SK-N-SH (cell line): ENCODE measurements at regions not wholly inside any gene's neighbourhood (a gene's known extent, or its start where the extent isn't known, plus 50 kb on each side); places are given as distances from the start of the nearest gene placed in this dataset.

ENCODE experiments used
- CTCF ChIA-PET: fragments of 300-600, 350-600 bp; formaldehyde crosslinking; extraction: SDS; loops from one replicate; lab custom pipeline; 2021; lab: Yijun Ruan, JAX
- POLR2A ChIA-PET: fragments of 350-600 bp; sonication (Branson Sonifier 250); formaldehyde crosslinking; extraction: SDS; loops from one replicate; lab custom pipeline; 2020; ENCODE audit warnings: antibody characterized with exemption, inconsistent platforms; lab: Yijun Ruan, JAX
- DNase-seq: peaks from one replicate; pipeline ENCODE4 v3.0.0; 2012
- H2AFZ ChIP-seq: fragments of 200-600 bp; sonication (generic); 2 replicates; pipeline ENCODE4 v1.8.1; 2016; ENCODE audit warnings: antibody characterized with exemption, mild to moderate bottlenecking, low read depth
- H3F3A ChIP-seq: fragments of 200-600 bp; sonication (generic); replicated peaks from 2 replicates; pipeline ENCODE3; 2016; ENCODE audit warnings: antibody characterized with exemption, mild to moderate bottlenecking; ENCODE audit not compliant: insufficient read depth
- H3K27ac ChIP-seq, 2 experiments: fragments of 200-500 bp in 1 of 2; fragments of 200-600 bp in 1 of 2; sonication (Bioruptor generic) in 1 of 2; sonication (generic), shearing (Covaris generic) in 1 of 2; 2 replicates each; pipeline versions ENCODE4 v1.5.1 to v1.6.1; 2014 to 2016; ENCODE audit warnings: low read depth in 2 of 2, inconsistent platforms in 1 of 2, low read length in 1 of 2, mild to moderate bottlenecking in 1 of 2, mixed read lengths in 1 of 2
- H3K27me3 ChIP-seq: fragments of 200-600 bp; sonication (generic), shearing (Covaris generic); 2 replicates; pipeline ENCODE4 v1.6.1; 2016; ENCODE audit warnings: mixed run types; ENCODE audit not compliant: insufficient read depth
- H3K36me3 ChIP-seq, 2 experiments: fragments of 200-500 bp in 1 of 2; fragments of 200-600 bp in 1 of 2; sonication (Bioruptor generic) in 1 of 2; sonication (generic) in 1 of 2; replicated peaks in 1 of 2; 2 replicates each; pipeline versions ENCODE3 to v1.5.1; 2014 to 2016; ENCODE audit warnings: low read length in 1 of 2, mild to moderate bottlenecking in 1 of 2; ENCODE audit not compliant: insufficient read depth in 2 of 2, control insufficient read depth in 1 of 2
- H3K4me1 ChIP-seq, 2 experiments: fragments of 200-500 bp in 1 of 2; fragments of 200-600 bp in 1 of 2; sonication (Bioruptor generic) in 1 of 2; sonication (generic), shearing (Covaris generic) in 1 of 2; 2 replicates each; pipeline versions ENCODE4 v1.5.1 to v1.6.1; 2014 to 2016; ENCODE audit warnings: low read depth in 1 of 2, low read length in 1 of 2, mixed run types in 1 of 2; ENCODE audit not compliant: insufficient read depth in 2 of 2, control insufficient read depth in 1 of 2
- H3K4me2 ChIP-seq: fragments of 200-600 bp; sonication (generic), shearing (Covaris generic); 2 replicates; pipeline ENCODE4 v1.6.1; 2017; ENCODE audit warnings: mixed run types
- H3K4me3 ChIP-seq, 2 experiments: fragments of 200-500 bp in 1 of 2; fragments of 200-600 bp in 1 of 2; sonication (Bioruptor generic) in 1 of 2; sonication (generic), shearing (Covaris generic) in 1 of 2; 2 replicates each; pipeline versions ENCODE4 v1.5.1 to v1.8.1; 2014 to 2016; ENCODE audit warnings: low read depth in 2 of 2, inconsistent platforms in 1 of 2, low read length in 1 of 2, mild to moderate bottlenecking in 1 of 2, mixed read lengths in 1 of 2, moderate library complexity in 1 of 2
- H3K79me2 ChIP-seq: fragments of 200-600 bp; sonication (generic); 2 replicates; pipeline ENCODE4 v1.8.1; 2017; ENCODE audit warnings: mild to moderate bottlenecking; ENCODE audit not compliant: insufficient read depth
- H3K9ac ChIP-seq: fragments of 200-600 bp; sonication (generic); 2 replicates; pipeline ENCODE4 v1.6.1; 2017; ENCODE audit warnings: mixed run types
- H3K9me2 ChIP-seq: fragments of 200-600 bp; sonication (generic); 2 replicates; pipeline ENCODE4 v1.6.1; 2017; ENCODE audit warnings: mixed run types
- H3K9me3 ChIP-seq: fragments of 200-600 bp; sonication (generic); 2 replicates; pipeline ENCODE4 v1.6.1; 2017; ENCODE audit warnings: mixed run types, mild to moderate bottlenecking, moderate library complexity
- H4K20me1 ChIP-seq: fragments of 200-600 bp; sonication (generic); 2 replicates; pipeline ENCODE4 v1.6.1; 2017; ENCODE audit warnings: mild to moderate bottlenecking, mixed run types; ENCODE audit not compliant: insufficient read depth
- CHD2 ChIP-seq: fragments of 150-350 bp; IDR thresholded peaks from 2 replicates; pipeline ENCODE4 v1.6.1; 2018; ENCODE audit warnings: low read length; ENCODE audit not compliant: partially characterized antibody
- FOXJ3 ChIP-seq: sonication (generic); formaldehyde crosslinking; IDR thresholded peaks from 2 replicates; pipeline ENCODE4 v1.5.1; 2020; ENCODE audit warnings: mild to moderate bottlenecking, missing genetic modification reagents
- GATA2 ChIP-seq: sonication (generic); formaldehyde crosslinking; IDR thresholded peaks from 2 replicates; pipeline ENCODE4 v1.5.0; 2020; ENCODE audit warnings: mild to moderate bottlenecking, missing genetic modification reagents
- NFIC ChIP-seq: IDR thresholded peaks from 2 replicates; pipeline ENCODE4 v1.4.0; 2012; ENCODE audit warnings: borderline replicate concordance
- RCOR1 ChIP-seq: fragments of 150-350 bp; IDR thresholded peaks from 2 replicates; pipeline ENCODE4 v1.6.1; 2017; ENCODE audit warnings: antibody characterized with exemption, low read length
- REST ChIP-seq: IDR thresholded peaks from 2 replicates; pipeline ENCODE4 v1.6.1; 2012; ENCODE audit warnings: mild to moderate bottlenecking, low read depth, low read length, moderate library complexity
- TAF1 ChIP-seq: IDR thresholded peaks from 2 replicates; pipeline ENCODE4 v1.6.1; 2012; ENCODE audit warnings: low read depth, mild to moderate bottlenecking, low read length, moderate library complexity, borderline replicate concordance
- TEAD4 ChIP-seq: IDR thresholded peaks from 2 replicates; pipeline ENCODE4 v1.4.0; 2012; ENCODE audit warnings: mild to moderate bottlenecking, borderline replicate concordance; ENCODE audit not compliant: insufficient read depth
- WGBS: methylation state at CpG from one replicate; pipeline ENCODE4 v1.1.6; 2017; ENCODE audit warnings: low lambda C conversion rate; 5-methylcytosine and 5-hydroxymethylcytosine counted together
- TF ChIP-seq, protein P1 (sequence below): fragments of 150-350 bp; IDR thresholded peaks from 2 replicates; pipeline ENCODE4 v1.6.1; 2017; ENCODE audit warnings: antibody characterized with exemption, low read length, low read depth, borderline replicate concordance

DNA sequence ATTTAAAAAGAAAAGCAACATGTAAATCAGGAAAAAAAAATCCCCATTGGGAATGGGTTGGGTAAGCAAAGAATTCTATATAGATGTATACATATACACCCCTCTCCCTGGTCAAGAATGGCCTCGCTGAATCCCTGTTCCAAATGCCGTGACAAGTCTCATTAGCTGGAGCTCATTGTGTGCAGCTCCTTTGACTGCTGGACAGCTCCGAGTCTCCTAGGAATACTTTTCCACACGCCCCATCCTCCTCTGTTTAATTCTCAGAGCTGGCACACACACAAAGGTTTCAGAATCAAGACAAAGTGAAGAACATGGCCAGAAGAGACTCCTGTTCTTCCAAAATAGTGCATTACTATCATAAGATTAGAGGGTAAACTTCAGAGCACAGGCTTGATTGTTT, 130.9 kb upstream of the MKLN1 start:
- CTCF ChIA-PET = interaction anchor here (0.7 kb wide), 1 partner anchor 528 kb away, joined by 3 read pairs; no protein-coding TSS in a partner anchor
- H3K9me3 ChIP-seq = no peaks in the 10 kb centered on the region

DNA sequence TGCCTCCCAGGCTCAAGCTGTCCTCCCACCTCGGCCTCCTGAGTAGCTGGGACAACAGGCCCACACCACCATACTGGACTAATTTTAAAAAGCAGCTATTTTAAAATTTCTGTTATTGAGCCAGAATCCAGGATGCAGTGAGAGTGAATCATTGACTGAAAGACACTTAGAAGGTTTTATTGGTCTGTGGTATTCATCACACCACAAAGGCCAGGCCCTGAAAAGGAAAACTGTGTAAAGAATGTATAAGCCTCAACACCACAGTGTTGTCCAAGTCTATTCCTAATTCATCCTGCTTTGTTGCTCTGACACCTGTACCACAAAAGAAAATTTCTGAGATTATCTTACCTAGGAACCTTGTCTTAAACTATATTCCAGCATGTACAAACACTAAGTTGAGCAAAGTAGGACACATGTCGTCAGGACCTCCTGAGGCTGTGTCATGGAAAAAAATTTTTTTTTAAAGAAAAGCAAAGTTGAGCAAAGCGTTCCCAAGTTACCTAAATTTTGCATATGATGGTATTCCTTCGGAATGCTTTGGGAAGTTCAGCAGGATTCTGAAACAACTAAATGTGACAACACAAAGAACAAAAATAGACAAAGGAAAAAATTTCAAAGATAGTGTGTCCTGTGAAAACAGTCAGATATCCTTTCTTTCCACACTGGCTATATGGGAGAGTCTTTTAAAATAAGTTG, 129.6 kb upstream of the MKLN1 start:
- Histone ChIP-seq H3K27me3 (no peaks in the 10 kb centered on the region), H3K4me1 (peaks cover 0 to 3% of the 10 kb centered on the region in 2 experiments; a peak in 1 of 4 replicates), H3K27ac (peak overlapping the region in 1 of 2 experiments; percentile 67; a peak in 2 of 4 replicates), H3K4me3 (no peak overlapping the region), H3K9me3 (no peaks in the 10 kb centered on the region), H3K36me3 (no peaks in the 10 kb centered on the region), H3K9me2 (no peaks in the 10 kb centered on the region), H4K20me1 (no peaks in the 10 kb centered on the region), H3F3A (peaks cover 22% of the 10 kb centered on the region), H3K4me2 (no peak overlapping the region), H2AFZ (peak overlapping the region; percentile 0; the same call in 1 of the 2 replicates), H3K79me2 (no peaks in the 10 kb centered on the region), H3K9ac (no peak overlapping the region)
- DNase-seq = no peak
- 75% methylated on average over 4 of the region's 4 CpGs for WGBS
- ChIA-PET POLR2A (no interaction called here), CTCF (no interaction called here)
- TF ChIP-seq FOXJ3 (CRISPR knock-in tag) (no peak), NFIC (0 out of 2 replicates have a peak, but pooled peaks have one; percentile 8), TAF1 (no peak), CHD2 (no peak), GATA2 (CRISPR knock-in tag) (no peak), TEAD4 (peak; percentile 26; the same call in 1 of the 2 replicates), REST (no peak)
- TF ChIP-seq, protein P1, sequence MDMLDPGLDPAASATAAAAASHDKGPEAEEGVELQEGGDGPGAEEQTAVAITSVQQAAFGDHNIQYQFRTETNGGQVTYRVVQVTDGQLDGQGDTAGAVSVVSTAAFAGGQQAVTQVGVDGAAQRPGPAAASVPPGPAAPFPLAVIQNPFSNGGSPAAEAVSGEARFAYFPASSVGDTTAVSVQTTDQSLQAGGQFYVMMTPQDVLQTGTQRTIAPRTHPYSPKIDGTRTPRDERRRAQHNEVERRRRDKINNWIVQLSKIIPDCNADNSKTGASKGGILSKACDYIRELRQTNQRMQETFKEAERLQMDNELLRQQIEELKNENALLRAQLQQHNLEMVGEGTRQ = no peak

More for the DNA sequence above, 130.9 kb upstream of the MKLN1 start:
- TF ChIP-seq RCOR1 (no peak), REST (peak; percentile 98)
- Histone ChIP-seq H3K9me2 (no peaks in the 10 kb centered on the region), H3K27ac (no peak overlapping the region), H3K4me1 (peaks cover 0 to 3% of the 10 kb centered on the region in 2 experiments; a peak in 1 of 4 replicates), H3K79me2 (no peaks in the 10 kb centered on the region), H3F3A (peaks cover 22% of the 10 kb centered on the region), H3K36me3 (no peaks in the 10 kb centered on the region), H2AFZ (no peak overlapping the region), H4K20me1 (no peaks in the 10 kb centered on the region), H3K27me3 (no peaks in the 10 kb centered on the region), H3K4me3 (no peak overlapping the region), H3K9ac (no peak overlapping the region), H3K4me2 (no peak overlapping the region)
- WGBS = 78% methylated on average over 4 of the region's 4 CpGs
- POLR2A ChIA-PET = interaction anchor here (0.7 kb wide), 1 partner anchor 131 kb away, joined by 3 read pairs; no protein-coding TSS in a partner anchor
- no peak for DNase-seq
